HG03558 (cell line): ENCODE measurements at regions not wholly inside any gene's neighbourhood (a gene's known extent, or its start where the extent isn't known, plus 50 kb on each side); places are given as distances from the start of the nearest gene placed in this dataset.
"Not testable (repeated sequence)": the region's sequence is repeated elsewhere in the genome, so short reads cannot be mapped to it uniquely, and the experiment has no call there.

Experiments used
- ATAC-seq: cut with Tn5 transposase; IDR thresholded peaks from one replicate; pipeline ENCODE4 v1.9.1; 2021; ENCODE audit warnings: moderate number of reproducible peaks; ENCODE audit not compliant: unreplicated experiment; ENCODE audit errors: extremely low read depth

GRCh38 chr7:138249975-138250374 is 173.7 kb downstream of the AKR1D1 start:
- no peak for ATAC-seq

DNA sequence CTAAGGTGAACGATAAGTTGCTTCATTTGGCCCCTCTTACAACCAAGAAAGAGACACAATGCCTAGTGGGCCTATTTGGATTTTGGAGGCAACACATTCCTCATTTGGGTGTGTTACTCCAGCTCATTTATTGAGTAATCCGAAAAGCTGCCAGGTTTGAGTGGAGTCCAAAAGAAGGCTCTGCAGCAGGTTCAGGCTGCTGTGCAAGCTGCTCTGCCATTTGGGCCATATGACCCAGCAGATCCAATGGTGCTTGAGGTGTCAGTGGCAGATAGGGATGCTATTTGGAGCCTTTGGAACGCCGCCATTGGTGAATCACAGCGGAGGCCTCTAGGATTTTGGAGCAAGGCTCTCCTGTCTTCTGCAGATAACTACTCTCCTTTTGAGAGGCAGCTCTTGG is 176.4 kb downstream of the AKR1D1 start:
- ATAC-seq, result not testable (repeated sequence)

- no peak for ATAC-seq
Measured at GRCh38 chr7:138254444-138254843, 178.2 kb downstream of the AKR1D1 start.

DNA sequence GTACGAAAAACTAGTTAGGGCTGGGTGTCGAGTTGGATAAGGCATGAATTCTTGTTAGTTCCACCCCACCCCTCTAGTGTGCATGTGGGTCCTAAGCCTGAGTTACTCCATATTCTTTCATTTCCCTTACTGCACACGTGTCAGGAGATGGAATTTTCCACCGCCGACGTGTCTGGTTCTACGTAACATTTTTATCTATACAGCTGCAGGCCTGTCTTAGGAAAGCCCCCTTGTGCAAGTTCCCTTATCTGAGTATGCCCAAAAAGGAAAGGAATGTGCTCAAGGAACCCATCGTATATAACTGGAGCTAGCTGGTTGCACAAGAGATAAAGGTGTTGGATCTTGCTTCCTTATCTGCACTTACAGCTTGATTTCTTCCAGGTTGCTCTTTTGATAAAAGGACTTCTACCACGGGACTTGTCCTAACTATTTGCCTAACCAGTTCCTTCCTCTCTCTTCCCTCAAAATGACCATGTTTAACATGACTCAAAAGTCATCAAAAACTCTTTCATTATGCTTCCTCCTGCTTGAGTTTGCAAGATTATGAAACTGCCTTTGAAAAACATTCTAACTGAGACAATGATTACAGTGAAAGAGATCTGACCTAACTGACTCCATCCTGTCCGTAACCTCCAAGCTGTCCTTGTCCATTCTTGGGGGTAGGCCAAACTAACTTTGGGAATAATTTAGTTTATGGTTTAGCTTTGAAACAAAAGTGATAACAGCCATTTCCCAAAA is 181.4 kb downstream of the AKR1D1 start:
- no peak for ATAC-seq

DNA sequence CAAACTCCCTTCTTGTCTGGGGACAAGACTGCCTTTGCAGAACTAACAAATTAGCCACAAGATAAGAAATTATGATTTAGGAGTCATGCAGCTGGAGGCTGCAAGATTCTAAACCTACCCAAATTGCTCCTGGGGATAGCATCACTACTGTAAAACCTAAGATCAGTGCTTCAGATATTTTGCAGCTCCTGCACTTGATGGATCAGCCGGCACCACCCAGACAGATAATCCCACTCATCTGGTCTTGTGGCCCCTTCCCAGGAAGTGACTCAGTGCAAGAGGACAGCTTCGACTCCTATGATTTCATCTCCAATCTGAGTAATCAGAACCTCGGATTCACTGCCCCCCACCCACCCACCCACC is 181.9 kb downstream of the AKR1D1 start:
- ATAC-seq, result no peak

GRCh38 chr7:138259675-138260074 is 183.4 kb downstream of the AKR1D1 start:
- no peak for ATAC-seq

DNA sequence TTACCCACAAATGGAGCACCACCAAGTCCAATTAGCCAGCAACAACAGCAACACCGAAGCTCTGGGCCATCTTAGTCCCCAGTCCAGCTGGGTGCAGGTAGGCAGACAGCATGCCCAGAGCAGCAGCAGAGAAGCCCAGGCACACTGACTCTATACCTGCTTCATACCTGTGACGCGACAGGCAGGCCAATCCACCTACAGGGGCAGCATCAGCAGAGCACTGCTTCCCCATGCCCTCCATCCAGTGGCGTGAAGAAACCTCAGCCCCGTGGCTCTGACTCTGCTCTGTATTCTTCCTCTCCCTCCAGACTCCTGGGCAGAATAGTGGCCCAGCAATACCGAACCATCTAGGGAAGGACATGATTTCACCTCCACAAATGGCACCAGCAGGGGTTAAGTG is 191.7 kb downstream of the AKR1D1 start:
- no peak for ATAC-seq

DNA sequence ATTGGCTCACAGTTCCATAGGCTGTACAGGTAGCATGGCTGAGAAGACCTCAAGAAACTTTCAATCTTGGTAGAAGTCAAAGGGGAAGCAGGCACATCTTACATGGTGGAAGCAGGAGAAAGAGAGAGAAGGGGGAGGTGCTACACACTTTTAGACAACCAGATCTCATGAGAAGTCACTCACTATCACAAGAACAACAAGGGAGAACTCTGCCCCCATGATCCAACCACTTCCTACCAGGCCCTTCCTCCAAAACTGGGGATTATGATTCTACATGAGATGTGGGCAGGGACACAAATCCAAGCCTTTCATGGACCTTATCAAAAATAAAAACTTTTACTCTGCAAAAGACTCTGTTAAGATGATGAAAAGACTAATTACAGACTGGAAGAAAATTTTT is 183.2 kb upstream of the TRIM24 start:
- ATAC-seq, result no peak

GRCh38 chr7:138278601-138279000 is 181.5 kb upstream of the TRIM24 start:
- no peak for ATAC-seq

- no peak for ATAC-seq
Measured at GRCh38 chr7:138282997-138283396, 177.1 kb upstream of the TRIM24 start.

DNA sequence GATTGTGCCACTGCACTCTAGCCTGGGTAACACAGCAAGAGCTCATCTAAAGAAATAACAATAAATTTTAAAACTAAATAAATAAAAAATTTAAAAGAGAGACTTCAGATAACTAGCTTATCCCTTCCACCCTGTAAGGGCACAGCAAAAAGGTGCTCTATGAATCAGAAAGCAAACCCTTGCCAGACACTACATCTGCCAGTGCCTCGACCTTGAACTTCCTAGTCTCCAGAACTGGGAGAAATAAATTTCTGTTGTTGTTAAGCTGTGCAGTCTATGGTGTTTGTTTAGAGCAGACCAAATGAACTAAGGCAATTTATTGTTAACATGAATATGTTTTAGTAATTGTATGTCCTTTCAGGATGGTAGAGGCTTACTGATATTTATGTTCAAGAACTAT is 174.9 kb upstream of the TRIM24 start:
- ATAC-seq, result no peak

- ATAC-seq, result no peak
Measured at GRCh38 chr7:138286846-138287245, 173.2 kb upstream of the TRIM24 start.

DNA sequence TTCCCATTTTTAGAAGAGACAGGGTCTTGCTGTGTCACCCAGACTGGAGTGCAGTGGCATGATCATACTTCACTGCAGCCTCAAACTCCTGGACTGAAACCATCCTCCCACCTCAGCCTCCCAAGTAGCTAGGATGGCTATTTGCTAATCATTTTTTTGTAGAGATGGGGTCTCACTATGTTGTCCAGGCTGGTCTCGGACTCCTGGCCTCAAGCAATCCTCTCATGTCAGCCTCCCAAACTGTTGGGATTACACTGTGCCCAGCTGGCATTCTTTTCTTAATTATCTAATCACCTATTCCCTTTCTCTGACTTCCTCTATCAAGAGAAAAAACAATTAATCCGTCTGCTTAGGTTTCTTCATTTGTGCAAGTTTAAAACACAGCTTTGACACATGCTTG is 172.5 kb upstream of the TRIM24 start:
- no peak for ATAC-seq

GRCh38 chr7:138289082-138289481 is 171.0 kb upstream of the TRIM24 start:
- no peak for ATAC-seq

GRCh38 chr7:138289864-138290263 is 170.2 kb upstream of the TRIM24 start:
- ATAC-seq, result no peak

DNA sequence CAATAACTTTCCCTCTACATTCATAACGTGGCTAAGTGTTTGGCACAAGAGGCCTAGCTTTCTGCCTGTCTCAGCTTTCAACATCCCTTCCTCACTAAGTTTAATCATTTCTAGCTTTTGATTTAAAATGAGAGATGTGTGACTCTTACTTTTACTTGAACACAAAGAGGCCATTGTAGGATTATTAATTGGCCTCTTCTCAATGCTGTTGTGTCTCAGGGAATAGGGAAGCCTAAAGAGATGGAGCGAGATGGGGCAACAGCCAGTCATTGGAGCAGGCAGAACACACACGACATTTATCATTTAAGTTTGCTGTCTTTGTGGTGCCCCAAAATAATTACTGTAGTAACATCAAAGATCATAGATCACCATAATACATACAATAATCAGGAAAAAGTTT is 167.1 kb upstream of the TRIM24 start:
- no peak for ATAC-seq

- peak; percentile 71 for ATAC-seq
Measured at GRCh38 chr7:138295049-138295637, 164.9 kb upstream of the TRIM24 start.

DNA sequence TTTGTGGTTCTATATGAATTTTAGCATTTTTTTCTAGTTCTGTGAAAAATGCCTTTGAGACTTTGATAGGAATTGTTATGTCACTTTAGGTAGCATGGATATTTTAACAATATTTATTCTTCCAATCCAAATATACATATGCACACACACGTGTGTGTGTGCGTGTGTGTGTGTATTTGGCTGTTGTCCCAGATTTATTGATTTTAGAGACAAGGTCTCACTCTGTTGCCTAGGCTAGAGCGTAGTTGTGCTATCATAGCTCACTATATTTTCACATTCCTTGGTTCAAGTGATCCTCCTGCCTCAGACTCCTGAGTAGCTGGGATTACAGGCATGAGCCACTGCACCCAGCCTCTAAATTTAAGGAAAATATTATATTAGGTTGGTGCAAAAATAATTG is 162.5 kb upstream of the TRIM24 start:
- ATAC-seq, result no peak

GRCh38 chr7:138299066-138299465 is 161.0 kb upstream of the TRIM24 start:
- no peak for ATAC-seq

- ATAC-seq, result no peak
Measured at GRCh38 chr7:138303230-138304070, 156.6 kb upstream of the TRIM24 start.

DNA sequence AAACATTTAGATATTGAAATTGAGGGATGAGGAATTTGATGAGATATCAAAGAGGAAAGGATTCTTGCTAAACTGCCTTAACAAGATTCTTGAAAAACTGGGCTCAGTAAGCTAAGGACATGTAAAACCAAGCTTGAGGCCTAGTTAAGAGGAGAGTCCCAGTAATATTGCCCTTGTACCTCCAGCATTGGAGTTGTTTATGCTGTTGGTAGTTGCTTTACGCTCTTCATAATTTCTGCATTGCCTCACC is 156.1 kb upstream of the TRIM24 start:
- ATAC-seq, result no peak

GRCh38 chr7:138307633-138308032 is 152.4 kb upstream of the TRIM24 start:
- ATAC-seq, result no peak
